LHCN-M2 (cell line): ENCODE measurements at regions not wholly inside any gene's neighbourhood (a gene's known extent, or its start where the extent isn't known, plus 50 kb on each side); places are given as distances from the start of the nearest gene placed in this dataset.
"Not testable (repeated sequence)": the region's sequence is repeated elsewhere in the genome, so short reads cannot be mapped to it uniquely, and the experiment has no call there.

Experiments
- DNase-seq: peaks from one replicate; pipeline ENCODE4 v3.0.0-alpha.2; 2012; ENCODE audit warnings: low read depth

DNA sequence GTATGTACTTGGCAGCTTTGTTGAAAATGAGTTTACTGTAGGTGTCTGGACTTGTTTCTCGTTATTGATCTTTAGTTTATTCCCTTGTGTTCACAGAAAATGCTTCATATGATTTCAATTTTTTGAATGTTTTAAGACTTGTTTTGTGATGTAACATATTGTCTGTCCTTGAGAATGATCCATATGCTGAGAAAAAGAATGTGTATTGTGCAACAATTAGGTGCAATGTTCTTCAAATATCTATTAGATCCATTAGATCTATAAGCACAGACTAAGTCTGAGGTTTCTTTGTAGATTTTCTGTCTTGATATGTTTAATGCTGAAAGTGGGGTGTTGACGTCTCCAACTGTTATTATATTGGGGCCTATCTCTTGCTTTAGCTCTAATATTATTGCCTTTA is 879.6 kb upstream of the LRFN5 start:
- DNase-seq: no peak

DNA sequence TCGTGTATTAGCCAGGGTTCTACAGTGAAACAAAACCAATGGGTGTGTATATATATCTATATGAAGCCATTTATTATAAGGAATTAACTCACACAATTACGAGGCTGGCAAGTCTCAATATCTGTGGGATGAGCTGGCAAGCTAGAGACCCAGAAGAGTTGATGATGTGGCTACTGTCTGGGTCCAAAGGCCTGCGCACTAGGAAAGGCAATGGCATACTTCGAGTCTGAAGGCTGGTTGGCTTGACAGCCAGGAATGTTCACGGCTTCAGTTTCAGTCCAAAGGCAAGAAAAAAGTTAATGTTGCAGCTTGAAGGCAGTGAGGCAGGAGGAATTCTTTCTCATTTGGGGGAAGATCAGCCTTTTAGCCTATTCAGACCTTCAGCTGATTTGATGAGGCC is 893.3 kb upstream of the LRFN5 start:
- no peak for DNase-seq

GRCh38 chr14:40697231-40697630 is 909.4 kb upstream of the LRFN5 start:
- DNase-seq: no peak

- no peak for DNase-seq
Measured at GRCh38 chr14:40694023-40694422, 912.7 kb upstream of the LRFN5 start.

- no peak for DNase-seq
Measured at GRCh38 chr14:40691066-40691465, 915.6 kb upstream of the LRFN5 start.

DNA sequence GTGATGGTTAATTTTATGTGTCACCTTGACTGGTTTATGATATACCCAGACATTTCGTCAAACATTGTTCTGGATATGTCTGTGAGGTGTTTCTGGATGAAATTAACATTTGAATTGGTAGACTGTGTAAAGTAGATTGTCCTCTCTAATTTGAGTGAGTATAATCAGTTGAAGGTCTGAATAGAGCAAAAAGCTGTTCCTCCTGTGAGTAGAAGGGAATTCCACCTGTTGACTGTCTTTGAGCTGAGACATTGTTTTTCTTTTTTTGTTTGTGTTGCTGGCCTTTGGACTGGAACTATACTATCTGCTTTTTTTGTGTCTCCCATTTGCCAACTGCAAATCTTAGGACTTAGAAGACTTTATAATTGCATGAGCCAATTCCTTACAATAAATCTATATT is 920.9 kb upstream of the LRFN5 start:
- no peak for DNase-seq

- DNase-seq: no peak
Measured at GRCh38 chr14:40684328-40684727, 922.3 kb upstream of the LRFN5 start.

GRCh38 chr14:40682131-40682913 is 924.4 kb upstream of the LRFN5 start:
- DNase-seq: no peak

DNA sequence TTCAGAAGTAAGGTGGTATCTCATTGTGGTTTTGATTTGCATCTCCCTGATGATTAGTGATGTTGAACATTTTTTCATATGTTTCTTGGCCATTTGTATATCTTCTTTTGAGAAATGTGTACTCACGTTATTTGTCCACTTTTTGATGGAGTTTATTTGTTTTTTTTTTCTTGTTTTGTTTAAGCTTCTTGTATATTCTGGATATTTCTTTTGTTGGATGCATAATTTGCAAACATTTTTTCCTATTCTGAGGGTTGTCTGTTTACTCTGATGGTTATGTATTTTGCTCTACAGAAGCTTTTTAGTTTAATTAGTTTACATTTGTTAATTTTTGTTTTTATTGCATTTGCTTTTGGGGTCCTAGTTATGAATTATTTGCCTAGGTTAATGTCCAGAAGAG is 927.4 kb upstream of the LRFN5 start:
- DNase-seq: no peak

DNA sequence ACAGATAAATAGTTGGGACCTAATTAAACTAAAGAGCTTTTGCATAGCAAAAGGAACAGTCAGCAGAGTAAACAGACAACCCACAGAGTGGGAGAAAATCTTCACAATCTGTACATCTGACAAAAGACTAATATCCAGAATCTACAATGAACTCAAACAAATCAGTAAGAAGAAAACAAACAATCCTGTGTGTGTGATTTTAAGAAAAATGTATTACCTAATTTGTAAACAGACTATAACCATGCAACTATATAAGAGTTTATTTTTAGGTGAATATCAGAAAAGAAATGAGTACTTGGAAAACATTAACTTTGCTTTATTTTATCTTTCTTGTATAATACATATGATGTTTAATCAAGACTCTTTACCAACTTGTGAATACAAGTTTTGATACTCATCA is 929.5 kb upstream of the LRFN5 start:
- DNase-seq: not testable (repeated sequence)

DNA sequence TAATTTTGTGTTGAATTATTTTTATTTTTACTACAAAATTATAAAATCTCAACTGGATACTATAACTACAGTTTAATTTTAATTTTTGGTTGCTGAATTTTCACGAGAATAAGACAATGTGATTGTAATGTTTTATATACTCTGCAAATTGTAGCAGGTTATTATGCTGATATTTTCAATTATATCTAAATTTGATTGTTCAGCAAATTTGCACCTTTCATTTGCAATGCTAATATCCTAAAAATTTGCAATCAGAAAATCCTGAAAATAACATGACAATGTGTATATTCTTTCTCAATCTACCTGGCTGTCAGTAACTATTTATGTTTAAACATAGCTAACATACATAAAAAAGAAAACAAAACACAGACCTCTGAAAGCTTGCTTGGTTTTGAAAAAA is 932.2 kb upstream of the LRFN5 start:
- no peak for DNase-seq

DNA sequence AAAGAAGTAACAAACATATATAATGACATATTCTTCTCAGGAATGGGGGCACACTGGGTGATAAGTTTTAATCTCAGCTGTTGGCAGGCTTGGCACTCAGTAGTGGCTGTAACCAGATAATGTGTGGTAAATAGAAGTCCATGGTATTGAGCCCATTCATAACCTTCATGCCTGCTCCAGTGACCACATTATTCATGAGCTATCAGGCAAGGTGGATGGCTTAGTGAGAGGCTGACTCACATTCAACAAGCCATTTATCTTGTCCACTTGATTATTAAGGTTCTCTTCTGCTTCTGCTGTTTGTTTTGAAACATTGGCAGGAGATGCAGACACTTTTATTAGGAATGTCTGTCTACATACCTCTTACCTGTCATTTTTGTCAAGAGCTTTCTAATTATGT is 950.4 kb upstream of the LRFN5 start:
- no peak for DNase-seq

DNA sequence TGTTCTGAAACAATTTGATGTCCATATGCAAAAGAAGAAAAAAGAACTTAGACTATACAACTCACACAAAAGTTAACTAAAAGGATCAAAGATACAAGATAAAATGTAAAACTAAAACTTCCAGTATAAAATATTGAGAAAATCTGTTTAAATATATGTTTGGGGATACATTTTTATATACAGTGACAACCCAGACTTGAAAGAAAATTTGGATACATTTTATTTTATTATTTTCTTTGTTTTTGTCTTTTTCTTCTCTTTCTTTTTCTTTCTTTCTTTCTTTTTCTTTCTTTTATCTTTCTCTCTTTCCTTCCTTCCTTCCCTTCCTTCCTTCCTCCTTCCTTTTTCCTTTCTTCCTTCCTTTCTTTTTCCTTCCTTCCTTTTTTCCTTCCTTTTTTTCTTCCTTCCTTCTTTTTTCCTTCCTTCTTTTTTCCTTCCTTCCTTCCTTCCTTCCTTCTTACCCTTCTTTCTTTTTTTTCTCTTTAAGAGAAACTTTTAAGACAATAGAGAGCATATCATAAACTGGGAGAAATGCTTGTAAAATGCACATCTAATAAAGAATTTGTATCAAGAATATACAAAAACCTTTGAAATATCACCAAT is 954.5 kb upstream of the LRFN5 start:
- DNase-seq: no peak

- no peak for DNase-seq
Measured at GRCh38 chr14:40630471-40630870, 976.2 kb upstream of the LRFN5 start.

DNA sequence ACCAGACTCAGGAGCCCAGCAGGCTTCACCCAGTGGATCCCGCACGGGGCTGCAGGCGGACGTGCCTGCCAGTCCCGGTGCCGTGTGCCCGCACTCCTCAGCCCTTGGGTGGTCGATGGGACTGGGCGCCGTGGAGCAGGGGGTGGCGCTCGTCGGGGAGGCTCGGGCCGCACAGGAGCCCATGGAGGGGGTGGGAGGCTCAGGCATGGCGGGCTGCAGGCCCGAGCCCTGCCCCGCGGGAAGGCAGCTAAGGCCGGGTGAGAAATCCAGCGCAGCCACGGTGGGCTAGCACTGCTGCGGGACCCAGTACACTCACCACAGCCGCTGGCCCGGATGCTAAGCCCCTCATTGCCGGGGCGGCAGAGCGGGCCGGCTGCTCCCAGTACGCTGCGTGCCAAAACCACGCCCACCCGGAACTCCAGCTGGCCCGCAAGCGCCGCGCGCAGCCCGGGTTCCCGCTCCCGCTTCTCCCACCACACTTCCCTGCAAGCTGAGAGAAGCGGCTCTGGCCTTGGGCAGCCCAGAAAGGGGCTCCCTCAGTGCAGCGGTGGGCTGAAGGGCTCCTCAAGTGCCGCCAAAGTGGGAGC is 977.0 kb upstream of the LRFN5 start:
- DNase-seq: not testable (repeated sequence)

DNA sequence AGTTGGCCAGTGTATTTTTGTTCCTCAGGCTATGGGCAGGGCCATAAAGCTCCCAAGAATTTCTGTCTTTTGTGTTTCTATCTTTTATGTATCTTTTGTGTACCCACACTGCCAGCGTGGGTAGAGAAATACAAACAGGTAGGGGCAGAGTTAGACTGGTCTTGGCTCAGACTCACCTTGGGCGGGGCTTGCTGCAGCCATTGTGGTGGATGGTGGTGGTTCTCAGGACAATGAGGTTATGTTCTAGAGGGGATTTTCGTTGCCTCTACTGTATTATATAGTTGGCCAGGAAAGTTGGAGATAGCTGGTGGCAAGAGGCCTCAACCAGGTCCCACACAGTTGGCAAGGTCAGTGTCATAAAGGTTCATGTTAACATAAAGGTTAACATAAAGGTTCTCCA is 977.5 kb upstream of the LRFN5 start:
- no peak for DNase-seq

DNA sequence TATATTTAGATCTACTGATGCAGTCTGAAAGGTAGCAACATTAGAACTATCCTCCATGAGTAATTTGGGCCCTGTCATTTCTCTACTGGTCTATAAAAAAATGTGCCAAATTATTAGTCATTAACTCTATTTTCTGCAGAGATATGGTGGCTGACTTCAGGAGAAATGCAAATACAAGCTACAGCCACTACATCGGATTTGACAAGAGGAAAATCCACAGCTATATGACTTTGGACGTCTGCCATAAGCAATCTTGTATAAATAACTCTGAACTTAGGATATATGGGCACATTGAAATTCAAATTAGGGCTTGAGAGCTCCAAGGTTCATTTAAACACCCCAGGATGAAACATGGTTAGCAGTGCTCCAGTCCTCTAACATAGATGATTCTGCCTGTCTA is 983.0 kb upstream of the LRFN5 start:
- DNase-seq: no peak

DNA sequence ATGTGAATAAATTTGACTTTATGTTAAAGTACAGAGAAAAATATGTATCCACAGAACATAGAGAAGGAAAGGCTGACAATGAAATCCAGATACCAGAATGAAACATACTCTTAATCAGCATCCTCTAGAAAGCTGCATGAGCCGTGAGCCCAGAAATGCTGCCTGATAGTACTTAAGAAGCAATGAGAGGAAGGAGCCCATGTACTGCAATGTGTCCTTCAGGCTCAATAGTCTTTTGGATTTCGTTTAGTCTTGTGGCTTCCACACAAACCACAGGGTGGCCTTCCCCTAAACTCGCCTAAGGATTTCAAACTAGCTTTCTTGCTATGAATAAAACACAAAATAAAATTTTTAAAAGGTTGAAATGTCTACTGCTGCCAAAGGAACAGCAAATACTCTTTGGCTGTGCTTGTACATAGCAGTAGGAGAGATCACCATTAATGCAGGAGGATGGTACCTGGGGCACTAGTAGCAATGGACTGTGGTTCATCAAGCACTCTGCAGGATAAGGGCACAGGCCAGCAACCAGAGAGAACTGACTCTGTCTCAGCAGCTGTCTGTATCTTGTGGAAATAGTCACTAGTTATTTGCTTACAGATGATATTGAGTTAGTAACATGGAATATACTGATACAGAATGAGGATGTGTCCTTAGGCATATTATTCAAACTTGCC is 988.3 kb upstream of the LRFN5 start:
- no peak for DNase-seq

DNA sequence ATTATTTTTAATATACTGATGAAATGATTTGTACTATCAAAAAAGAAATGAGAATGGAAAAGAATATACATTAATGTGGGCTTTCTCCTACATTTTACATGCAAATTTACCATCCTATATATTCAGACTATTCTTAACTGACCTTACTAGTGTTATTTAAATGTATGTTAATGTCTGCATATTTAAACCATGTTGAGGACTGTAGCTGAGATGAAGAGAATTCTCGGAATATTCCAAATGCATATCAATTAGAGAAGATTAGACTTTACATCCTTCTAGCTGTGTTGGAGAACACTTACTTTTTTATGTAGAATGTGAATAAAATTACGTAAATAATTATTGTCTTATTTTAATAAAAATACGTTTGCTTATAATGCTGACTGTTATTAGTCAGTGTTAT is 990.1 kb upstream of the LRFN5 start:
- DNase-seq: no peak

GRCh38 chr14:40601063-40601462 is 1005.6 kb upstream of the LRFN5 start:
- DNase-seq: no peak

DNA sequence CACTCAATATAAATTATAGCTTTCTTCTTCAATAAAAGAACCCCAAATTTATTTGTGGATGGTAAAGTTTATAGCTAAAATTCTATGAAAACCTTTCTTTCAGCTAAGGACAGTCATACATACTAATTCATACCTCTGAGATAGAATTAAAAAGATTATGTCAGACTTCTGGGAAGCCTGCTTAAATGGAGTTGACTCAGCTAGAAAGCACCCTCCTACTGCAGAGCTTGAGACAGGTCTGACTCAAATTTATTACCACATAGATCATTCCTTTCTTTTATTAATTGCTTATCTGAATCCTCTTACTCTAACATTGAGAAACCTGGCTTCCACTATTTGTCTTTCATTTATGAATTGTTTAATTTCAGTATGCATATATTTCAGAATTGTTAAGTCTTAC is 1007.0 kb upstream of the LRFN5 start:
- DNase-seq: no peak

- no peak for DNase-seq
Measured at GRCh38 chr14:40581264-40581663, 1025.4 kb upstream of the LRFN5 start.
